Vagina (tissue), 2 donors: ENCODE measurements at regions not wholly inside any gene's neighbourhood (a gene's known extent, or its start where the extent isn't known, plus 50 kb on each side); places are given as distances from the start of the nearest gene placed in this dataset.

Experiments used
- DNase-seq, 2 donors: peaks; one replicate each; pipeline ENCODE4 v3.0.0-alpha.2; 2017; ENCODE audit errors: extremely low spot score in 2 of 2
- H3K27ac ChIP-seq: fragments of 200-600 bp; sonication (generic); one replicate; pipeline ENCODE4 v1.5.1; 2019
- H3K27me3 ChIP-seq: fragments of 200-600 bp; sonication (generic); one replicate; pipeline ENCODE4 v1.5.1; 2019
- H3K36me3 ChIP-seq, 2 donors: fragments of 200-600 bp; sonication (generic); one replicate each; pipeline ENCODE4 v1.5.1; 2017 to 2019
- H3K4me1 ChIP-seq: fragments of 200-600 bp; sonication (generic); one replicate; pipeline ENCODE4 v1.5.1; 2019
- H3K4me3 ChIP-seq, 2 donors: fragments of 200-600 bp; sonication (generic); 1 replicate in 1 of 2; 2 replicates in 1 of 2; pipeline ENCODE4 v1.5.1; 2016 to 2019
- H3K9me3 ChIP-seq: fragments of 200-600 bp; sonication (generic); one replicate; pipeline ENCODE4 v1.5.1; 2019
- CTCF ChIP-seq, 3 experiments: fragments of 450-650 bp in 2 of 3; fragments of 200-600 bp in 1 of 3; sonication (generic) in 1 of 3; IDR thresholded peaks; one replicate each; pipeline ENCODE4 v1.5.1; 2017 to 2019; ENCODE audit warnings: antibody characterized with exemption in 3 of 3, mild to moderate bottlenecking in 2 of 3, moderate library complexity in 2 of 3
- POLR2A ChIP-seq, 2 donors: fragments of 450-650 bp; IDR thresholded peaks; one replicate each; pipeline ENCODE4 v1.6.1; 2017; ENCODE audit warnings: antibody characterized with exemption in 2 of 2, mild to moderate bottlenecking in 2 of 2, moderate library complexity in 2 of 2
- POLR2AphosphoS5 ChIP-seq, 2 donors: sonication (generic); formaldehyde crosslinking; IDR thresholded peaks; one replicate each; pipeline ENCODE4 v1.9.0; 2017; ENCODE audit warnings: antibody characterized with exemption in 2 of 2, mild to moderate bottlenecking in 2 of 2, low read depth in 1 of 2; ENCODE audit not compliant: insufficient read depth in 1 of 2
- intact Hi-C: fragments of 100-400 bp; cut with DNase I; formaldehyde crosslinking; loops from one replicate; pipeline ENCODE4 v1.15.1; 2023

- intact Hi-C loops: no loop called here
- Histone ChIP-seq H3K4me3 (no peak overlapping the region), H3K27ac (no peak overlapping the region), H3K9me3 (no peaks in the 10 kb centered on the region), H3K36me3 (no peaks in the 10 kb centered on the region), H3K4me1 (peaks cover 9% of the 10 kb centered on the region), H3K27me3 (no peaks in the 10 kb centered on the region)
- DNase-seq: no peak
- TF ChIP-seq CTCF (IDR thresholded peaks at IDR 0.05): no peak
- no peak for TF ChIP-seq POLR2AphosphoS5 (IDR thresholded peaks at IDR 0.05; ENCODE audit: insufficient read depth in 1 of 2, low read depth in 1 of 2)
- TF ChIP-seq POLR2A (IDR thresholded peaks at IDR 0.05): no peak
These were observed 220.0 kb downstream of the FAM43A start for GRCh38 chr3:194905696-194906095.

- TF ChIP-seq POLR2A (IDR thresholded peaks at IDR 0.05): no peak
- no peak for TF ChIP-seq POLR2AphosphoS5 (IDR thresholded peaks at IDR 0.05; ENCODE audit: insufficient read depth in 1 of 2, low read depth in 1 of 2)
- TF ChIP-seq CTCF (IDR thresholded peaks at IDR 0.05): no peak
- Histone ChIP-seq H3K27me3 (no peaks in the 10 kb centered on the region), H3K9me3 (no peaks in the 10 kb centered on the region), H3K36me3 (no peaks in the 10 kb centered on the region), H3K4me3 (no peak overlapping the region), H3K27ac (no peak overlapping the region), H3K4me1 (peaks cover 5% of the 10 kb centered on the region)
- no peak for DNase-seq
- intact Hi-C loops: no loop called here
These were observed 220.5 kb downstream of the FAM43A start for GRCh38 chr3:194906229-194906629.

DNA sequence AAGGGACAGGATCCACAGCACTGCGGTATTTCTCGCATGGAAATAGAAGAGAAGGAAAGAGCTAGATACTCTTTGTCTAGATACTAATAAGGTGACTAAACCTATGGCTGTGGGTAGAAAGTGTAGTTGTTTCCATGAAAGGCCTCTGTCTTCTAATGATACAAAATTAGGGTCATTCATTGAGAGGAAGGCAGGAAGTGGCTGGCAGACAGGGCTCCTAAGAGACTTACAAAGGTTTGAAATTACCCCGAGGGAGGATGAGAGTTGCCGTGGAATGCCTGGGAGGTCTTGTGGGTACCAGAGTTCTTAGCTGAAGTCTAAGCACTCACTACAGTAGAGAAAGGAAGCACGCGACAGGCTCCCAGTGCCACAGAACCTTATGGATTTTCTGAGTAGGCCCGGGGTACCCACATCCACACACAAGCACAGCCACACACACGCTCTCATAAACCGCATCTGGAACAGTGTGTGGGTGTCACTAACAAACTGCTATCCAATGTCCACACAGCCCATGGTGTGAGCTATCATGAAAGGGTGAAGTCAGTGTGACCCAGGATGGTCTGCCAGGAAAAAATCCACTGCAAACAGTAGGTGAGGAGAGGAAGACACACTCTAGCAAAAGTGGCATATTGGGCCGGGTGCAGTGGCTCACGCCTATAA, 221.4 kb downstream of the FAM43A start:
- Histone ChIP-seq H3K36me3 (no peaks in the 10 kb centered on the region), H3K9me3 (no peaks in the 10 kb centered on the region), H3K27ac (no peak overlapping the region), H3K4me3 (no peak overlapping the region), H3K27me3 (no peaks in the 10 kb centered on the region), H3K4me1 (no peaks in the 10 kb centered on the region)
- intact Hi-C loops: no loop called here
- DNase-seq: peak in 1 of 2 donors; percentile 77
- no peak for TF ChIP-seq CTCF (IDR thresholded peaks at IDR 0.05)
- no peak for TF ChIP-seq POLR2A (IDR thresholded peaks at IDR 0.05)
- no peak for TF ChIP-seq POLR2AphosphoS5 (IDR thresholded peaks at IDR 0.05; ENCODE audit: insufficient read depth in 1 of 2, low read depth in 1 of 2)

- Histone ChIP-seq H3K4me3 (no peak overlapping the region), H3K4me1 (no peaks in the 10 kb centered on the region), H3K27ac (no peak overlapping the region), H3K9me3 (no peaks in the 10 kb centered on the region), H3K27me3 (no peaks in the 10 kb centered on the region), H3K36me3 (no peaks in the 10 kb centered on the region)
- TF ChIP-seq POLR2A (IDR thresholded peaks at IDR 0.05) (no peak), CTCF (IDR thresholded peaks at IDR 0.05) (no peak), POLR2AphosphoS5 (IDR thresholded peaks at IDR 0.05; ENCODE audit: insufficient read depth in 1 of 2, low read depth in 1 of 2) (no peak)
- intact Hi-C loops: no loop called here
- no peak for DNase-seq
These were observed 222.1 kb downstream of the FAM43A start for GRCh38 chr3:194907811-194908210.

GRCh38 chr3:194908496-194908895, 222.8 kb downstream of the FAM43A start:
- Histone ChIP-seq H3K9me3 (no peaks in the 10 kb centered on the region), H3K4me1 (no peaks in the 10 kb centered on the region), H3K27me3 (no peaks in the 10 kb centered on the region), H3K27ac (no peak overlapping the region), H3K36me3 (no peaks in the 10 kb centered on the region), H3K4me3 (no peak overlapping the region)
- intact Hi-C loops: no loop called here
- no peak for TF ChIP-seq CTCF (IDR thresholded peaks at IDR 0.05)
- no peak for TF ChIP-seq POLR2A (IDR thresholded peaks at IDR 0.05)
- TF ChIP-seq POLR2AphosphoS5 (IDR thresholded peaks at IDR 0.05; ENCODE audit: insufficient read depth in 1 of 2, low read depth in 1 of 2): no peak
- DNase-seq: no peak
